GM12878 (cell line): ENCODE measurements at regions not wholly inside any gene's neighbourhood (a gene's known extent, or its start where the extent isn't known, plus 50 kb on each side); places are given as distances from the start of the nearest gene placed in this dataset.

Source experiments
- ATAC-seq: fragments of 200-7000 bp; cut with Tn5 transposase; 3 replicates; pipeline ENCODE4 v1.9.1; 2020; ENCODE audit warnings: mild to moderate bottlenecking, moderate library complexity
- BruUV-seq: library from RNA; stranded (reverse); fragments of 400-500 nt; replicated peaks from 2 replicates; lab custom pipeline; 2021; lab: Mats Ljungman, UMichigan
- CTCF ChIA-PET: fragments of 300-600 bp; sonication (Branson Sonifier 250); formaldehyde crosslinking; extraction: SDS; loops from one replicate; lab custom pipeline; 2021; ENCODE audit warnings: inconsistent platforms; lab: Yijun Ruan, JAX
- POLR2A ChIA-PET: fragments of 350-600 bp; formaldehyde crosslinking; extraction: SDS; loops from one replicate; lab custom pipeline; 2021; ENCODE audit warnings: inconsistent platforms; lab: Charles Lee
- RAD21 ChIA-PET: fragments of 300-600 bp; sonication (Branson Sonifier 250); formaldehyde crosslinking; loops from one replicate; lab custom pipeline; 2023; ENCODE audit warnings: antibody characterized with exemption; ENCODE audit not compliant: unreplicated experiment; lab: Charles Lee
- SMC1A ChIA-PET: fragments of 300-600 bp; sonication (Branson Sonifier 250); formaldehyde crosslinking; loops from one replicate; lab custom pipeline; 2023; ENCODE audit not compliant: unreplicated experiment, uncharacterized antibody; lab: Charles Lee
- DNase-seq: peaks from one replicate; pipeline ENCODE4 v3.0.0-alpha.2; 2011; ENCODE audit warnings: low read depth, low spot score
- FAIRE-seq: peaks from 3 replicates; lab custom pipeline; 2011; peaks lifted over from hg19 to GRCh38; lab: Jason Lieb, UNC
- H2AFZ ChIP-seq: 2 replicates; pipeline ENCODE4 v1.6.0; 2011; ENCODE audit warnings: low read depth, low read length, control low read depth; ENCODE audit not compliant: control insufficient read depth
- H3K27ac ChIP-seq: 2 replicates; pipeline ENCODE4 v1.5.1; 2011; ENCODE audit warnings: control low read depth; ENCODE audit not compliant: control insufficient read depth, insufficient read depth
- H3K27me3 ChIP-seq, 2 experiments: replicated peaks in 1 of 2; 2 replicates each; pipeline versions ENCODE4 v1.6.0 to v1.6.1; 2011; ENCODE audit warnings: low read length in 1 of 2; ENCODE audit not compliant: control insufficient read depth in 2 of 2, insufficient read depth in 2 of 2
- H3K36me3 ChIP-seq, 2 experiments: 2 replicates each; pipeline ENCODE4 v1.5.1; 2011; ENCODE audit warnings: low read length in 1 of 2; ENCODE audit not compliant: control insufficient read depth in 2 of 2, insufficient read depth in 2 of 2
- H3K4me1 ChIP-seq: 2 replicates; pipeline ENCODE4 v1.6.1; 2011; ENCODE audit warnings: mild to moderate bottlenecking, low read length, moderate library complexity, mixed read lengths; ENCODE audit not compliant: control insufficient read depth, insufficient read depth
- H3K4me2 ChIP-seq: 2 replicates; pipeline ENCODE4 v1.6.0; 2011; ENCODE audit warnings: control low read depth; ENCODE audit not compliant: control insufficient read depth, insufficient read depth
- H3K4me3 ChIP-seq: fragments of 200-600 bp; sonication (generic); 2 replicates; pipeline ENCODE4 v1.5.1; 2016
- H3K79me2 ChIP-seq: 2 replicates; pipeline ENCODE4 v1.6.0; 2011; ENCODE audit warnings: low read length; ENCODE audit not compliant: control insufficient read depth, insufficient read depth
- H3K9ac ChIP-seq: 2 replicates; pipeline ENCODE4 v1.8.0; 2011; ENCODE audit warnings: low read length, control low read depth, mixed read lengths; ENCODE audit not compliant: control insufficient read depth, insufficient read depth
- H3K9me3 ChIP-seq: replicated peaks from 3 replicates; pipeline ENCODE4 v1.5.1; 2011; ENCODE audit warnings: mild to moderate bottlenecking, low read length; ENCODE audit not compliant: control insufficient read depth, insufficient read depth
- H4K20me1 ChIP-seq: 2 replicates; pipeline ENCODE4 v1.6.0; 2011; ENCODE audit not compliant: control insufficient read depth, insufficient read depth
- NKRF ChIP-seq: fragments of 450-650 bp; conservative IDR thresholded peaks from 2 replicates; pipeline ENCODE4 v1.6.1; 2017; ENCODE audit warnings: mild to moderate bottlenecking, moderate library complexity
- ZNF207 ChIP-seq: fragments of 450-650 bp; IDR thresholded peaks from 2 replicates; pipeline ENCODE4 v1.6.1; 2014; ENCODE audit warnings: antibody characterized with exemption, mild to moderate bottlenecking, borderline replicate concordance
- ZNF592 ChIP-seq: fragments of 450-650 bp; IDR thresholded peaks from 2 replicates; pipeline ENCODE4 v1.6.1; 2017; ENCODE audit warnings: mild to moderate bottlenecking, moderate library complexity
- WGBS: methylation state at CpG from one replicate; pipeline ENCODE4 v1.1.6; 2016; ENCODE audit warnings: low lambda C conversion rate; ENCODE audit not compliant: insufficient replicate concordance, insufficient coverage; ENCODE audit errors: missing lambda C conversion rate; 5-methylcytosine and 5-hydroxymethylcytosine counted together
- in situ Hi-C: fragments of 300-500 bp; cut with MboI; formaldehyde crosslinking; loops from 9 replicates; pipeline ENCODE4 v1.14.3; 2018; ENCODE audit warnings: mixed read lengths
- intact Hi-C: fragments of 100-400 bp; cut with micrococcal nuclease; formaldehyde crosslinking; loops from one replicate; pipeline ENCODE4 v1.14.2; 2022; ENCODE audit not compliant: unreplicated experiment

GRCh38 chr22:22074634-22075381 lies 92.2 kb upstream of the TOP3B start:
- Histone ChIP-seq H3K4me3 (no peak overlapping the region), H3K9ac (no peak overlapping the region), H3K79me2 (no peaks in the 10 kb centered on the region), H3K9me3 (no peaks in the 10 kb centered on the region), H3K27me3 (no peaks in the 10 kb centered on the region), H3K27ac (no peak overlapping the region), H2AFZ (no peak overlapping the region), H3K36me3 (no peaks in the 10 kb centered on the region), H3K4me1 (peaks cover 11% of the 10 kb centered on the region), H4K20me1 (no peaks in the 10 kb centered on the region), H3K4me2 (no peak overlapping the region)
- RAD21 ChIA-PET, result no interaction called here
- BruUV-seq, result no TSS peak
- ATAC-seq (no peak), DNase-seq (no peak), FAIRE-seq (no peak)
- 0% methylated on average over 1 of the region's 1 CpG for WGBS
- SMC1A ChIA-PET, result no interaction called here
- in situ Hi-C loops (no loop called here), intact Hi-C loops (loop anchor here (10.0 kb wide), 1 partner anchor 60 kb away; no protein-coding TSS in a partner anchor)
- POLR2A ChIA-PET, result interaction anchor here (1.0 kb wide), 1 partner anchor 29 kb away, joined by 3 read pairs; no protein-coding TSS in a partner anchor
- CTCF ChIA-PET, result interaction anchor here (0.6 kb wide), 1 partner anchor 54 kb away, joined by 3 read pairs; no protein-coding TSS in a partner anchor
- TF ChIP-seq NKRF (no peak), ZNF592 (no peak), ZNF207 (no peak)
